HepG2 (cell line): ENCODE measurements at regions not wholly inside any gene's neighbourhood (a gene's known extent, or its start where the extent isn't known, plus 50 kb on each side); places are given as distances from the start of the nearest gene placed in this dataset.

Experiments used
- ATF1 ChIP-seq: IDR thresholded peaks from 2 replicates; pipeline ENCODE4 v1.6.1; 2016; ENCODE audit warnings: mild to moderate bottlenecking, control low read depth
- BCL3 ChIP-seq: sonication (generic); formaldehyde crosslinking; IDR thresholded peaks from 2 replicates; pipeline ENCODE4 v1.5.1; 2020; ENCODE audit warnings: mild to moderate bottlenecking, missing genetic modification reagents, moderate library complexity
- FOXC1 ChIP-seq: sonication (generic); formaldehyde crosslinking; IDR thresholded peaks from 2 replicates; pipeline ENCODE4 v1.8.0; 2022; ENCODE audit warnings: mild to moderate bottlenecking, missing genetic modification reagents, borderline replicate concordance
- GABPA ChIP-seq, 2 experiments: IDR thresholded peaks; 2 replicates each; pipeline ENCODE4 v1.6.1; 2011 to 2016; ENCODE audit warnings: low read depth in 2 of 2, low read length in 1 of 2, missing biosample characterization in 1 of 2, missing genetic modification characterization in 1 of 2
- HDAC1 ChIP-seq: sonication (generic); formaldehyde crosslinking; IDR thresholded peaks from 2 replicates; pipeline ENCODE4 v1.5.1; 2020; ENCODE audit warnings: mild to moderate bottlenecking, missing genetic modification reagents
- HINFP ChIP-seq: sonication (generic); formaldehyde crosslinking; IDR thresholded peaks from 2 replicates; pipeline ENCODE4 v1.4.0; 2020; ENCODE audit warnings: low read depth, mild to moderate bottlenecking, missing genetic modification reagents
- KAT8 ChIP-seq: IDR thresholded peaks from 2 replicates; pipeline ENCODE4 v1.6.1; 2016; ENCODE audit warnings: missing genetic modification reagents, missing compliant biosample characterization
- KDM2A ChIP-seq: sonication (generic); formaldehyde crosslinking; IDR thresholded peaks from 2 replicates; pipeline ENCODE4 v1.4.0; 2020; ENCODE audit warnings: low read depth, missing genetic modification reagents, borderline replicate concordance
- KMT2A ChIP-seq: sonication (generic); formaldehyde crosslinking; IDR thresholded peaks from 2 replicates; pipeline ENCODE4 v1.4.0; 2020; ENCODE audit warnings: missing genetic modification reagents
- RARA ChIP-seq: IDR thresholded peaks from 2 replicates; pipeline ENCODE4 v1.6.1; 2016; ENCODE audit warnings: missing genetic modification reagents, missing compliant biosample characterization
- RNF2 ChIP-seq: fragments of 450-650 bp; conservative IDR thresholded peaks from 2 replicates; pipeline ENCODE4 v1.6.1; 2016; ENCODE audit warnings: low read depth
- TCF12 ChIP-seq, 2 experiments: fragments of 450-650 bp in 1 of 2; sonication (generic) in 1 of 2; formaldehyde crosslinking in 1 of 2; IDR thresholded peaks; 2 replicates each; pipeline versions ENCODE4 v1.6.1 to v1.8.0; 2017 to 2022; ENCODE audit warnings: antibody characterized with exemption in 1 of 2, mild to moderate bottlenecking in 1 of 2, missing genetic modification reagents in 1 of 2, moderate library complexity in 1 of 2
- XBP1 ChIP-seq: sonication (generic); formaldehyde crosslinking; IDR thresholded peaks from 2 replicates; pipeline ENCODE4 v1.5.0; 2020; ENCODE audit warnings: missing genetic modification reagents
- ZC3H13 ChIP-seq: sonication (generic); formaldehyde crosslinking; IDR thresholded peaks from 2 replicates; pipeline ENCODE4 v1.8.1; 2023; ENCODE audit warnings: mild to moderate bottlenecking, missing genetic modification reagents, moderate library complexity
- ZNF33B ChIP-seq: sonication (generic); formaldehyde crosslinking; IDR thresholded peaks from 2 replicates; pipeline ENCODE4 v1.5.1; 2020; ENCODE audit warnings: mild to moderate bottlenecking, missing genetic modification reagents
- ZNF510 ChIP-seq: sonication (generic); formaldehyde crosslinking; IDR thresholded peaks from 2 replicates; pipeline ENCODE4 v1.4.0; 2020; ENCODE audit warnings: low read depth, mild to moderate bottlenecking, missing genetic modification reagents
- ZNF614 ChIP-seq: IDR thresholded peaks from 2 replicates; pipeline ENCODE4 v1.6.1; 2018; ENCODE audit warnings: missing biosample characterization, missing genetic modification reagents, inconsistent platforms, borderline replicate concordance
- ZNF75D ChIP-seq: sonication (generic); formaldehyde crosslinking; IDR thresholded peaks from 2 replicates; pipeline ENCODE4 v1.8.1; 2023; ENCODE audit warnings: missing genetic modification reagents, mild to moderate bottlenecking, borderline replicate concordance
- TF ChIP-seq, protein P1 (sequence below): sonication (generic); formaldehyde crosslinking; IDR thresholded peaks from 2 replicates; pipeline ENCODE4 v1.4.0; 2020; ENCODE audit warnings: missing genetic modification reagents

DNA sequence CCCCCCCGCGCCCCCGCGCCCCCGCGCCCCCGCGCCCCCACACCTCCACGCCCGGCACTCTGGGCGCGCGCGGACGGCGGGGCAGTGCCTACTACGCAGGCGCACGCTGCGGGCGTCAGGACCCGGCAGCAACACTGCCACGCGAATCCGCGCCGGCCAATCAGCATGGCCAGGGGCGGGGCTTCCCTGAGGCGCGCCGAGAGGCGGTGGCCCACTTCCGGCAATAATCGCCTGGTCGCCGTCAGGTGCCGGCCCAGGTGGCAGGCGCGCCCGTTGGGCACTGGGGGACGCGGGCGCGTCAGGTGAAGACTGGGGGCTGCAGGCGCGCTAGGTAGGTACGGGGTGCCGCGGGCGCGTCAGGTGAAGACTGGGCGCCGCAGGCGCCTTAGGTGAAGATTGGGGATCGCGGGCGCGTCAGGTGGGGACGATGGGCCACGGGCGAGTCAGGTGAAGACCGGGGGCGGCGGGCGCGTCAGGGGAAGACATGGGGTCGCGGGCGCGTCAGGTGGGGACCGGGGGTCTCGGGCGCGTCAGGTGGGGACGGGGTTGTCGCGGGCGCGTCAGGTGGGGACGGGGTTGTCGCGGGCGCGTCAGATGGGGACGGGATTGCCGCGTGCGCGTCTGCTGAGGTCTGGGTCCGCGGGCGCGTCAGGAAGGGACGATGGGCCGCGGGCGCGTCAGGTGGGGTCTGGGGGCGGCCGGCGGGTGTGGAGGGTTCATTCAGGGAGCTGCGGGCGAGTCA lies 219.1 kb downstream of the RTP5 start (continued):
- peak; percentile 95 for TF ChIP-seq KMT2A (CRISPR knock-in tag)
- TF ChIP-seq BCL3 (CRISPR knock-in tag): peak; percentile 75; the same call in 1 of the 2 replicates
- 0 out of 2 replicates have a peak, but pooled peaks have one; percentile 66 for TF ChIP-seq HINFP (CRISPR knock-in tag)
- no peak for TF ChIP-seq ZNF75D (CRISPR knock-in tag)
- TF ChIP-seq KAT8: peak; percentile 92
- no peak for TF ChIP-seq XBP1 (CRISPR knock-in tag)
- peak; percentile 85; the same call in 1 of the 2 replicates for TF ChIP-seq KDM2A (CRISPR knock-in tag)
- no peak for TF ChIP-seq RNF2
- 0 out of 2 replicates have a peak, but pooled peaks have one; percentile 22 for TF ChIP-seq ZC3H13 (CRISPR knock-in tag)
- TF ChIP-seq GABPA (IDR thresholded peaks at IDR 0.05; ENCODE audit: low read depth, low read length): peak; percentile 54
- peak; percentile 80 for TF ChIP-seq GABPA (CRISPR knock-in tag; IDR thresholded peaks at IDR 0.05; ENCODE audit: low read depth)
- TF ChIP-seq, protein P1, sequence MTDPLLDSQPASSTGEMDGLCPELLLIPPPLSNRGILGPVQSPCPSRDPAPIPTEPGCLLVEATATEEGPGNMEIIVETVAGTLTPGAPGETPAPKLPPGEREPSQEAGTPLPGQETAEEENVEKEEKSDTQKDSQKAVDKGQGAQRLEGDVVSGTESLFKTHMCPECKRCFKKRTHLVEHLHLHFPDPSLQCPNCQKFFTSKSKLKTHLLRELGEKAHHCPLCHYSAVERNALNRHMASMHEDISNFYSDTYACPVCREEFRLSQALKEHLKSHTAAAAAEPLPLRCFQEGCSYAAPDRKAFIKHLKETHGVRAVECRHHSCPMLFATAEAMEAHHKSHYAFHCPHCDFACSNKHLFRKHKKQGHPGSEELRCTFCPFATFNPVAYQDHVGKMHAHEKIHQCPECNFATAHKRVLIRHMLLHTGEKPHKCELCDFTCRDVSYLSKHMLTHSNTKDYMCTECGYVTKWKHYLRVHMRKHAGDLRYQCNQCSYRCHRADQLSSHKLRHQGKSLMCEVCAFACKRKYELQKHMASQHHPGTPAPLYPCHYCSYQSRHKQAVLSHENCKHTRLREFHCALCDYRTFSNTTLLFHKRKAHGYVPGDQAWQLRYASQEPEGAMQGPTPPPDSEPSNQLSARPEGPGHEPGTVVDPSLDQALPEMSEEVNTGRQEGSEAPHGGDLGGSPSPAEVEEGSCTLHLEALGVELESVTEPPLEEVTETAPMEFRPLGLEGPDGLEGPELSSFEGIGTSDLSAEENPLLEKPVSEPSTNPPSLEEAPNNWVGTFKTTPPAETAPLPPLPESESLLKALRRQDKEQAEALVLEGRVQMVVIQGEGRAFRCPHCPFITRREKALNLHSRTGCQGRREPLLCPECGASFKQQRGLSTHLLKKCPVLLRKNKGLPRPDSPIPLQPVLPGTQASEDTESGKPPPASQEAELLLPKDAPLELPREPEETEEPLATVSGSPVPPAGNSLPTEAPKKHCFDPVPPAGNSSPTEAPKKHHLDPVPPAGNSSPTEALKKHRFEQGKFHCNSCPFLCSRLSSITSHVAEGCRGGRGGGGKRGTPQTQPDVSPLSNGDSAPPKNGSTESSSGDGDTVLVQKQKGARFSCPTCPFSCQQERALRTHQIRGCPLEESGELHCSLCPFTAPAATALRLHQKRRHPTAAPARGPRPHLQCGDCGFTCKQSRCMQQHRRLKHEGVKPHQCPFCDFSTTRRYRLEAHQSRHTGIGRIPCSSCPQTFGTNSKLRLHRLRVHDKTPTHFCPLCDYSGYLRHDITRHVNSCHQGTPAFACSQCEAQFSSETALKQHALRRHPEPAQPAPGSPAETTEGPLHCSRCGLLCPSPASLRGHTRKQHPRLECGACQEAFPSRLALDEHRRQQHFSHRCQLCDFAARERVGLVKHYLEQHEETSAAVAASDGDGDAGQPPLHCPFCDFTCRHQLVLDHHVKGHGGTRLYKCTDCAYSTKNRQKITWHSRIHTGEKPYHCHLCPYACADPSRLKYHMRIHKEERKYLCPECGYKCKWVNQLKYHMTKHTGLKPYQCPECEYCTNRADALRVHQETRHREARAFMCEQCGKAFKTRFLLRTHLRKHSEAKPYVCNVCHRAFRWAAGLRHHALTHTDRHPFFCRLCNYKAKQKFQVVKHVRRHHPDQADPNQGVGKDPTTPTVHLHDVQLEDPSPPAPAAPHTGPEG: no peak
- peak; percentile 40 for TF ChIP-seq RARA (CRISPR knock-in tag)
- TF ChIP-seq FOXC1 (CRISPR knock-in tag): peak; percentile 72; the same call in 1 of the 2 replicates
- TF ChIP-seq TCF12 (IDR thresholded peaks at IDR 0.05): no peak
- peak; percentile 28; the same call in 1 of the 2 replicates for TF ChIP-seq TCF12 (CRISPR knock-in tag; IDR thresholded peaks at IDR 0.05)
- TF ChIP-seq ZNF614 (CRISPR knock-in tag): no peak; the same call in 1 of the 2 replicates
- 0 out of 2 replicates have a peak, but pooled peaks have one; percentile 65 for TF ChIP-seq ZNF33B (CRISPR knock-in tag)
- peak; percentile 99 for TF ChIP-seq HDAC1 (CRISPR knock-in tag)
- TF ChIP-seq ATF1: no peak
- no peak for TF ChIP-seq ZNF510 (CRISPR knock-in tag)
